ENCODE measurements at regions not wholly inside any gene's neighbourhood (a gene's known extent, or its start where the extent isn't known, plus 50 kb on each side); places are given as distances from the start of the nearest gene placed in this dataset.

GRCh38 chr1:55559842-55560241 lies 344.7 kb upstream of the USP24 start:
- Histone ChIP-seq H3K36me3 (ENCODE audit: control insufficient read depth in 4 of 4, insufficient read depth in 4 of 4, low read length in 4 of 4) (no peaks in the 10 kb centered on the region), H3K9me3 (ENCODE audit: control insufficient read depth in 4 of 4, insufficient read depth in 3 of 4, low read length in 3 of 4) (no peaks in the 10 kb centered on the region), H3K4me1 (ENCODE audit: control insufficient read depth in 5 of 5, insufficient read depth in 5 of 5, low read length in 5 of 5) (peaks cover 0 to 51% (median 4%) of the 10 kb centered on the region in 5 donors), H3K27me3 (ENCODE audit: control insufficient read depth in 3 of 3, insufficient read depth in 3 of 3, low read length in 2 of 3) (no peaks in the 10 kb centered on the region), H3K9ac (ENCODE audit: insufficient read depth in 1 of 2, low read length in 2 of 2) (no peak overlapping the region), H3K4me3 (no peak overlapping the region), H3K27ac (ENCODE audit: low read depth in 1 of 2, low read length in 1 of 2) (no peak overlapping the region)
- 69 to 89% methylated on average over 6 of the region's 6 CpGs for WGBS, 2 donors
- no peak for TF ChIP-seq CTCF (IDR thresholded peaks at IDR 0.05; ENCODE audit: control extremely low read depth, extremely low read depth)
- no peak for DNase-seq
- ATAC-seq (ENCODE audit: insufficient read depth, low FRiP score) = no peak

GRCh38 chr1:55559161-55559611 lies 344.0 kb upstream of the USP24 start:
- H3K36me3 ChIP-seq (ENCODE audit: control insufficient read depth in 4 of 4, insufficient read depth in 4 of 4, low read length in 4 of 4) = no peaks in the 10 kb centered on the region
- no peaks in the 10 kb centered on the region for H3K27me3 ChIP-seq (ENCODE audit: control insufficient read depth in 3 of 3, insufficient read depth in 3 of 3, low read length in 2 of 3)
- no peak overlapping the region for H3K9ac ChIP-seq (ENCODE audit: insufficient read depth in 1 of 2, low read length in 2 of 2)
- no peak for DNase-seq
- H3K27ac ChIP-seq (ENCODE audit: low read depth in 1 of 2, low read length in 1 of 2) = no peak overlapping the region
- 87 to 88% methylated on average over 6 of the region's 6 CpGs for WGBS, 2 donors
- no peak for TF ChIP-seq CTCF (IDR thresholded peaks at IDR 0.05; ENCODE audit: control extremely low read depth, extremely low read depth)
- ATAC-seq (ENCODE audit: insufficient read depth, low FRiP score) = no peak
- no peak overlapping the region for H3K4me3 ChIP-seq
- peaks cover 0 to 51% (median 4%) of the 10 kb centered on the region in 5 donors for H3K4me1 ChIP-seq (ENCODE audit: control insufficient read depth in 5 of 5, insufficient read depth in 5 of 5, low read length in 5 of 5)
- no peaks in the 10 kb centered on the region for H3K9me3 ChIP-seq (ENCODE audit: control insufficient read depth in 4 of 4, insufficient read depth in 3 of 4, low read length in 3 of 4)

DNA sequence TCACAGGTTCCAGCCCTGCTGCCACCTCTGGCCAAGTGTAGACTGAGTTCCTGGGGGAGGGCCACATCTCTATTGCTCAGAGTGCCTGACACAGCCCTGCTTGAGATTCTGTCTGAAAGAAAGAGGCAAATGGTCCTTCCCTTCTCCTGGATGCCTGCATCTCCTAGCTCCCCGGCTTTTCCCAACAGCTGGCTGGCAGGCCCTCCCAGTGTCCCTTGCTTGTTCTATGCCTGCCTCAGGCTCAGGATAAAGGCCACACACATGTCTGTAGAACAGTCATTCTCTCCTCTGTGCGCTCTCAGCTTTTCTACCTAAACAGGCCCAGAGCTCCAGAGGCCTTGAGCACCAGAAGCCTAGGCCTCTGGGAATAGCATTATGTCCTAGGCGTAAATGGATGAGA lies 343.4 kb upstream of the USP24 start:
- 89 to 95% methylated on average over 3 of the region's 3 CpGs for WGBS, 2 donors
- TF ChIP-seq CTCF (IDR thresholded peaks at IDR 0.05; ENCODE audit: control extremely low read depth, extremely low read depth) = no peak
- Histone ChIP-seq H3K27me3 (ENCODE audit: control insufficient read depth in 3 of 3, insufficient read depth in 3 of 3, low read length in 2 of 3) (no peaks in the 10 kb centered on the region), H3K36me3 (ENCODE audit: control insufficient read depth in 4 of 4, insufficient read depth in 4 of 4, low read length in 4 of 4) (no peaks in the 10 kb centered on the region), H3K4me1 (ENCODE audit: control insufficient read depth in 5 of 5, insufficient read depth in 5 of 5, low read length in 5 of 5) (peaks cover 0 to 51% (median 4%) of the 10 kb centered on the region in 5 donors), H3K9ac (ENCODE audit: insufficient read depth in 1 of 2, low read length in 2 of 2) (no peak overlapping the region), H3K9me3 (ENCODE audit: control insufficient read depth in 4 of 4, insufficient read depth in 3 of 4, low read length in 3 of 4) (no peaks in the 10 kb centered on the region), H3K4me3 (no peak overlapping the region), H3K27ac (ENCODE audit: low read depth in 1 of 2, low read length in 1 of 2) (no peak overlapping the region)
- ATAC-seq (ENCODE audit: insufficient read depth, low FRiP score) (no peak), DNase-seq (no peak)
